RWPE2 (cell line): ENCODE measurements at regions not wholly inside any gene's neighbourhood (a gene's known extent, or its start where the extent isn't known, plus 50 kb on each side); places are given as distances from the start of the nearest gene placed in this dataset.

Experiments used
- ATAC-seq: fragments of 200-7000 bp; cut with Tn5 transposase; 3 replicates; pipeline ENCODE4 v1.9.1; 2021; ENCODE audit warnings: low read depth
- DNase-seq: peaks from one replicate; pipeline ENCODE4 v3.0.0-alpha.2; 2020; ENCODE audit warnings: low spot score
- H3K27ac ChIP-seq: fragments of 450-650 bp; 2 replicates; pipeline ENCODE4 v1.5.1; 2017; ENCODE audit warnings: mild to moderate bottlenecking; ENCODE audit not compliant: poor library complexity, severe bottlenecking
- H3K27me3 ChIP-seq: fragments of 250-450 bp; sonication (Bioruptor Pico); 2 replicates; pipeline ENCODE4 v1.5.1; 2021; ENCODE audit warnings: mild to moderate bottlenecking, moderate library complexity; ENCODE audit not compliant: insufficient read depth, poor library complexity, severe bottlenecking
- H3K36me3 ChIP-seq: fragments of 250-450 bp; sonication (Bioruptor Pico); 2 replicates; pipeline ENCODE4 v1.5.1; 2020; ENCODE audit warnings: low read depth, mild to moderate bottlenecking, moderate library complexity
- H3K4me1 ChIP-seq: fragments of 250-450 bp; sonication (Bioruptor Pico); 2 replicates; pipeline ENCODE4 v1.5.1; 2021; ENCODE audit warnings: mild to moderate bottlenecking, moderate library complexity; ENCODE audit not compliant: insufficient read depth, poor library complexity, severe bottlenecking
- H3K4me3 ChIP-seq: fragments of 250-450 bp; sonication (Bioruptor Pico); 2 replicates; pipeline ENCODE4 v1.5.1; 2021; ENCODE audit warnings: mild to moderate bottlenecking, moderate library complexity; ENCODE audit not compliant: severe bottlenecking
- H3K9me3 ChIP-seq: fragments of 250-450 bp; sonication (Bioruptor Pico); 2 replicates; pipeline ENCODE4 v1.5.1; 2021; ENCODE audit warnings: mild to moderate bottlenecking, moderate library complexity; ENCODE audit not compliant: severe bottlenecking
- CTCF ChIP-seq: fragments of 450-650 bp; IDR thresholded peaks from one replicate; pipeline ENCODE4 v1.5.1; 2017; ENCODE audit warnings: mild to moderate bottlenecking, moderate library complexity; ENCODE audit not compliant: poor library complexity, severe bottlenecking

GRCh38 chr3:64903006-64903405 lies 215.2 kb upstream of the ADAMTS9 start:
- no peaks in the 10 kb centered on the region for H3K27me3 ChIP-seq
- no peak overlapping the region for H3K27ac ChIP-seq
- H3K4me1 ChIP-seq, result peaks cover 2% of the 10 kb centered on the region
- H3K9me3 ChIP-seq, result no peaks in the 10 kb centered on the region
- ATAC-seq (no peak), DNase-seq (no peak)
- no peaks in the 10 kb centered on the region for H3K36me3 ChIP-seq
- no peak overlapping the region for H3K4me3 ChIP-seq
- no peak for TF ChIP-seq CTCF

- H3K9me3 ChIP-seq, result no peaks in the 10 kb centered on the region
- H3K4me1 ChIP-seq, result no peaks in the 10 kb centered on the region
- DNase-seq, result no peak
- H3K36me3 ChIP-seq, result no peaks in the 10 kb centered on the region
- no peak overlapping the region for H3K4me3 ChIP-seq
- no peak overlapping the region for H3K27ac ChIP-seq
- H3K27me3 ChIP-seq, result no peaks in the 10 kb centered on the region
- TF ChIP-seq CTCF, result no peak
- ATAC-seq, result no peak
Measured at GRCh38 chr3:64901986-64902516, 214.3 kb upstream of the ADAMTS9 start.

- ATAC-seq, result no peak
- TF ChIP-seq CTCF, result no peak
- Histone ChIP-seq H3K4me1 (no peaks in the 10 kb centered on the region), H3K27me3 (no peaks in the 10 kb centered on the region), H3K4me3 (no peak overlapping the region), H3K9me3 (no peaks in the 10 kb centered on the region), H3K36me3 (no peaks in the 10 kb centered on the region), H3K27ac (no peak overlapping the region)
- DNase-seq, result no peak
Measured at GRCh38 chr3:64901522-64901885, 213.7 kb upstream of the ADAMTS9 start.

- no peak for DNase-seq
- H3K27ac ChIP-seq, result no peak overlapping the region
- H3K27me3 ChIP-seq, result no peaks in the 10 kb centered on the region
- no peaks in the 10 kb centered on the region for H3K9me3 ChIP-seq
- no peaks in the 10 kb centered on the region for H3K4me1 ChIP-seq
- TF ChIP-seq CTCF, result no peak
- H3K36me3 ChIP-seq, result no peaks in the 10 kb centered on the region
- no peak for ATAC-seq
- H3K4me3 ChIP-seq, result no peak overlapping the region
Measured at GRCh38 chr3:64900617-64901521, 213.1 kb upstream of the ADAMTS9 start.

- ATAC-seq (no peak), DNase-seq (no peak)
- Histone ChIP-seq H3K36me3 (no peaks in the 10 kb centered on the region), H3K27ac (no peak overlapping the region), H3K4me3 (no peak overlapping the region), H3K27me3 (no peaks in the 10 kb centered on the region), H3K4me1 (no peaks in the 10 kb centered on the region), H3K9me3 (no peaks in the 10 kb centered on the region)
- TF ChIP-seq CTCF, result no peak
Measured at GRCh38 chr3:64900156-64900555, 212.4 kb upstream of the ADAMTS9 start.
